Endothelial cell of umbilical vein (primary cell): ENCODE measurements at regions not wholly inside any gene's neighbourhood (a gene's known extent, or its start where the extent isn't known, plus 50 kb on each side); places are given as distances from the start of the nearest gene placed in this dataset.
A peak's percentile ranks its signal among the peaks of the same experiment; 100 is the strongest.

Source experiments
- BruUV-seq: library from RNA; stranded (reverse); fragments of 400-500 nt; replicated peaks from 2 replicates; lab custom pipeline; 2021; lab: Mats Ljungman, UMichigan
- CTCF ChIA-PET: fragments of 300-600, 350-600 bp; sonication (Branson Sonifier 250); formaldehyde crosslinking; loops from one replicate; lab custom pipeline; 2021; ENCODE audit warnings: antibody characterized with exemption, inconsistent platforms; lab: Charles Lee
- POLR2A ChIA-PET: fragments of 300-600, 350-600 bp; sonication (Branson Sonifier 250); formaldehyde crosslinking; loops from one replicate; lab custom pipeline; 2021; ENCODE audit warnings: antibody characterized with exemption, inconsistent platforms; lab: Charles Lee
- DNase-seq: peaks from one replicate; pipeline ENCODE4 v3.0.0-alpha.2; 2011; ENCODE audit warnings: low read depth, low spot score
- FAIRE-seq: peaks from 2 replicates; lab custom pipeline; 2011; peaks lifted over from hg19 to GRCh38; lab: Jason Lieb, UNC
- H2AFZ ChIP-seq: 2 replicates; pipeline ENCODE4 v1.6.0; 2012; ENCODE audit warnings: low read depth, low read length, control low read depth, inconsistent platforms
- H3K27ac ChIP-seq: 2 replicates; pipeline ENCODE4 v1.5.1; 2011; ENCODE audit warnings: low read depth, mild to moderate bottlenecking, control low read depth, low read length, moderate library complexity; ENCODE audit not compliant: insufficient read depth
- H3K27me3 ChIP-seq, 2 experiments: 2 replicates each; pipeline versions ENCODE4 v1.6.0 to v1.6.1; 2011; ENCODE audit warnings: low read length in 2 of 2, mixed read lengths in 1 of 2; ENCODE audit not compliant: control insufficient read depth in 2 of 2, insufficient read depth in 2 of 2
- H3K36me3 ChIP-seq, 2 experiments: 2 replicates in 1 of 2; 3 replicates in 1 of 2; pipeline ENCODE4 v1.5.1; 2011; ENCODE audit warnings: low read length in 2 of 2, mild to moderate bottlenecking in 1 of 2, moderate library complexity in 1 of 2; ENCODE audit not compliant: control insufficient read depth in 2 of 2, insufficient read depth in 2 of 2; ENCODE audit errors: extremely low read depth in 1 of 2
- H3K4me1 ChIP-seq: 3 replicates; pipeline ENCODE4 v1.5.1; 2011; ENCODE audit warnings: mild to moderate bottlenecking, low read length; ENCODE audit not compliant: control insufficient read depth, insufficient read depth; ENCODE audit errors: extremely low read depth
- H3K4me2 ChIP-seq: 2 replicates; pipeline ENCODE4 v1.6.1; 2011; ENCODE audit warnings: low read length, control low read depth, mixed read lengths; ENCODE audit not compliant: insufficient read depth
- H3K4me3 ChIP-seq, 3 experiments: fragments of 200-600 bp in 1 of 3; sonication (generic), shearing (Covaris generic) in 1 of 3; replicated peaks in 1 of 3; 2 replicates each; pipeline ENCODE4 v1.5.1; 2011 to 2016; ENCODE audit warnings: control low read depth in 3 of 3, low read length in 3 of 3, mild to moderate bottlenecking in 2 of 3, inconsistent platforms in 1 of 3, low read depth in 1 of 3, moderate library complexity in 1 of 3; ENCODE audit not compliant: insufficient read depth in 1 of 3
- H3K79me2 ChIP-seq: 2 replicates; pipeline ENCODE4 v1.6.0; 2012; ENCODE audit warnings: low read length, inconsistent platforms; ENCODE audit not compliant: control insufficient read depth, insufficient read depth
- H3K9ac ChIP-seq: replicated peaks from 2 replicates; pipeline ENCODE3; 2011; ENCODE audit warnings: low read length, control low read depth; ENCODE audit not compliant: insufficient read depth; ENCODE audit errors: extremely low read depth
- H3K9me1 ChIP-seq: replicated peaks from 3 replicates; pipeline ENCODE4 v1.6.0; 2011; ENCODE audit warnings: mild to moderate bottlenecking, low read length; ENCODE audit not compliant: control insufficient read depth, insufficient read depth; ENCODE audit errors: extremely low read depth
- H3K9me3 ChIP-seq: replicated peaks from 2 replicates; pipeline ENCODE4 v1.5.1; 2012; ENCODE audit warnings: low read length, inconsistent platforms; ENCODE audit not compliant: control insufficient read depth, insufficient read depth
- H4K20me1 ChIP-seq: replicated peaks from 2 replicates; pipeline ENCODE3; 2011; ENCODE audit warnings: mild to moderate bottlenecking, low read length; ENCODE audit not compliant: control insufficient read depth, insufficient read depth; ENCODE audit errors: extremely low read depth
- CTCF ChIP-seq, 2 donors: IDR thresholded peaks; 1 replicate in 1 of 2; 2 replicates in 1 of 2; pipeline ENCODE4 v1.5.1; 2011; ENCODE audit warnings: low read length in 2 of 2, mild to moderate bottlenecking in 2 of 2, moderate library complexity in 2 of 2, control low read depth in 1 of 2, inconsistent platforms in 1 of 2, low read depth in 1 of 2; ENCODE audit not compliant: insufficient read depth in 1 of 2; ENCODE audit errors: extremely low read depth in 1 of 2
- EZH2 ChIP-seq: IDR thresholded peaks from 2 replicates; pipeline ENCODE4 v1.6.1; 2012; ENCODE audit warnings: borderline replicate concordance, low read depth, mild to moderate bottlenecking, moderate library complexity, low read length, inconsistent platforms; ENCODE audit not compliant: severe bottlenecking
- FOS ChIP-seq: IDR thresholded peaks from 2 replicates; pipeline ENCODE4 v1.6.1; 2011; ENCODE audit warnings: mild to moderate bottlenecking, low read length, moderate library complexity, borderline replicate concordance; ENCODE audit not compliant: insufficient read depth
- GATA2 ChIP-seq: IDR thresholded peaks from 2 replicates; pipeline ENCODE4 v1.7.0; 2011; ENCODE audit warnings: low read depth, mild to moderate bottlenecking, moderate library complexity, mixed read lengths, low read length; ENCODE audit not compliant: insufficient read length, insufficient read depth
- JUN ChIP-seq: IDR thresholded peaks from 2 replicates; pipeline ENCODE4 v1.6.1; 2011; ENCODE audit warnings: borderline replicate concordance, low read depth; ENCODE audit not compliant: insufficient read length, insufficient read depth
- MYC ChIP-seq: IDR thresholded peaks from one replicate; pipeline ENCODE4 v1.6.1; 2011; ENCODE audit warnings: mild to moderate bottlenecking, low read depth, low read length
- POLR2A ChIP-seq: IDR thresholded peaks from 2 replicates; pipeline ENCODE4 v1.6.1; 2012; ENCODE audit warnings: low read depth, mild to moderate bottlenecking, control low read depth, low read length
- POLR2AphosphoS5 ChIP-seq: IDR thresholded peaks from 2 replicates; pipeline ENCODE4 v1.6.1; 2012; ENCODE audit warnings: low read depth, mild to moderate bottlenecking, control low read depth, low read length, moderate library complexity; ENCODE audit not compliant: insufficient read depth
- dilution Hi-C: fragments of 300-500 bp; cut with MboI; formaldehyde crosslinking; loops from one replicate; pipeline ENCODE4 v1.15.0; 2019; ENCODE audit warnings: low sequenced_read_pairs; ENCODE audit not compliant: extremely low pct_ligation_motif_present
- intact Hi-C: fragments of 100-400 bp; cut with micrococcal nuclease; formaldehyde crosslinking; loops from one replicate; pipeline ENCODE4 v1.10.0; 2022
- TF ChIP-seq, protein P1 (sequence below): IDR thresholded peaks from 2 replicates; pipeline ENCODE4 v1.6.1; 2011; ENCODE audit not compliant: insufficient read depth, insufficient read length

- dilution Hi-C loops, result no loop called here
- Histone ChIP-seq H3K9me3 (no peaks in the 10 kb centered on the region), H3K4me1 (no peaks in the 10 kb centered on the region), H3K9ac (no peak overlapping the region), H3K9me1 (no peaks in the 10 kb centered on the region), H3K27me3 (no peaks in the 10 kb centered on the region), H3K79me2 (no peaks in the 10 kb centered on the region), H3K27ac (no peak overlapping the region), H4K20me1 (no peaks in the 10 kb centered on the region), H3K4me3 (no peak overlapping the region), H3K36me3 (no peaks in the 10 kb centered on the region), H2AFZ (no peak overlapping the region), H3K4me2 (no peak overlapping the region)
- intact Hi-C loops, result loop anchor here (2.0 to 5.0 kb wide), 3 partner anchors 329 to 1375 kb away; no protein-coding TSS in a partner anchor
- POLR2A ChIA-PET, result no interaction called here
- CTCF ChIA-PET, result interaction anchor here (0.6 kb wide), 1 partner anchor 940 kb away, joined by 3 read pairs; no protein-coding TSS in a partner anchor
- no TSS peak for BruUV-seq
- DNase-seq (peak; percentile 38), FAIRE-seq (peak; percentile 68)
- TF ChIP-seq EZH2 (no peak), CTCF (IDR thresholded peaks at IDR 0.05; ENCODE audit: extremely low read depth in 1 of 2, insufficient read depth in 1 of 2, low read depth in 1 of 2, low read length in 2 of 2) (peak; percentile 13 to 15)
Measured at GRCh38 chr21:17270229-17270628, 242.6 kb upstream of the CXADR start.

DNA sequence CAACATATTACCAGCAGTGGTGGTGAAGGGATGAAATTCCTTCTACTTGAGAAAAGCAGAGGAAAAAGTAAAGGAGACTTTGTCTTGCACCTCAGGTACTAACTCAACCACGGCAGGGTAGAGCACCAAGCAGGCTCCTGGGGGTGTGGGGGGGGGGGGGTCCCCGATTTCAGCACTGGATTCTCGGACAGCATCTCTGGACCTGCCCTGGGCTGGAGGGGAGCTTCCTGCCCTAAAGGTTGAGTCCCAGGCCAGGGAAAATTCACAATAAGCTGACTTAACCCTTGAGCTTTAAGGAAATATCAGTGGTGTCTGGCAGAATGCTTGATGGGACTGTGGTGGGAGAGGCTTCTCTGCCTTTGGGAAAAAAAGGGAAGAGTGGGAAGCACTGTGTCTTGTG is 233.2 kb upstream of the CXADR start:
- dilution Hi-C loops (no loop called here), intact Hi-C loops (no loop called here)
- ChIA-PET POLR2A (no interaction called here), CTCF (no interaction called here)
- no peaks in the 10 kb centered on the region for H4K20me1 ChIP-seq
- no peak for DNase-seq
- FAIRE-seq, result no peak
- no peak overlapping the region for H2AFZ ChIP-seq
- H3K4me1 ChIP-seq, result no peaks in the 10 kb centered on the region
- no peak overlapping the region for H3K9ac ChIP-seq
- TF ChIP-seq MYC, result no peak
- no peak for TF ChIP-seq FOS
- TF ChIP-seq GATA2, result no peak
- no peak for TF ChIP-seq CTCF (IDR thresholded peaks at IDR 0.05; ENCODE audit: extremely low read depth in 1 of 2, insufficient read depth in 1 of 2, low read depth in 1 of 2, low read length in 2 of 2)
- TF ChIP-seq POLR2AphosphoS5, result no peak
- no peak for TF ChIP-seq EZH2
- no peak for TF ChIP-seq POLR2A
- TF ChIP-seq JUN, result no peak
- TF ChIP-seq, protein P1, sequence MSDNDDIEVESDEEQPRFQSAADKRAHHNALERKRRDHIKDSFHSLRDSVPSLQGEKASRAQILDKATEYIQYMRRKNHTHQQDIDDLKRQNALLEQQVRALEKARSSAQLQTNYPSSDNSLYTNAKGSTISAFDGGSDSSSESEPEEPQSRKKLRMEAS, result no peak
- no peaks in the 10 kb centered on the region for H3K9me1 ChIP-seq
- H3K27me3 ChIP-seq, result no peaks in the 10 kb centered on the region
- no TSS peak for BruUV-seq
- no peak overlapping the region for H3K27ac ChIP-seq
- no peak overlapping the region for H3K4me3 ChIP-seq
- no peaks in the 10 kb centered on the region for H3K79me2 ChIP-seq
- H3K4me2 ChIP-seq, result no peak overlapping the region
- no peaks in the 10 kb centered on the region for H3K36me3 ChIP-seq
- H3K9me3 ChIP-seq, result no peaks in the 10 kb centered on the region
